ENCODE measurements at regions not wholly inside any gene's neighbourhood (a gene's known extent, or its start where the extent isn't known, plus 50 kb on each side); places are given as distances from the start of the nearest gene placed in this dataset.
"Not testable (repeated sequence)": the region's sequence is repeated elsewhere in the genome, so short reads cannot be mapped to it uniquely, and the experiment has no call there.

GRCh38 chr11:57920971-57921370 lies 102.7 kb upstream of the OR9Q1 start:
- DNase-seq: no peak

- DNase-seq: no peak
Observed at GRCh38 chr11:57932105-57932504, 91.6 kb upstream of the OR9Q1 start.

GRCh38 chr11:57935402-57936049 lies 88.2 kb upstream of the OR9Q1 start:
- DNase-seq: no peak

GRCh38 chr11:57936050-57936418 lies 87.6 kb upstream of the OR9Q1 start:
- DNase-seq: no peak

GRCh38 chr11:57937431-57937830 lies 86.2 kb upstream of the OR9Q1 start:
- DNase-seq: no peak

GRCh38 chr11:57938351-57938750 lies 85.3 kb upstream of the OR9Q1 start:
- no peak for DNase-seq

GRCh38 chr11:57940044-57940756 lies 83.5 kb upstream of the OR9Q1 start:
- no peak for DNase-seq

- DNase-seq: no peak
Observed at GRCh38 chr11:57941875-57942274, 81.8 kb upstream of the OR9Q1 start.

- DNase-seq: no peak
Observed at GRCh38 chr11:57942808-57943207, 80.9 kb upstream of the OR9Q1 start.

- DNase-seq: not testable (repeated sequence)
Observed at GRCh38 chr11:57943766-57944165, 79.9 kb upstream of the OR9Q1 start.

GRCh38 chr11:57946628-57947027 lies 77.1 kb upstream of the OR9Q1 start:
- no peak for DNase-seq

GRCh38 chr11:57964660-57965059 lies 59.0 kb upstream of the OR9Q1 start:
- peak; percentile 61 for DNase-seq

GRCh38 chr11:57971272-57972012 lies 52.2 kb upstream of the OR9Q1 start:
- DNase-seq: no peak

GRCh38 chr11:57972013-57972367 lies 51.7 kb upstream of the OR9Q1 start:
- DNase-seq: no peak
